HL-60 (cell line): ENCODE measurements at regions not wholly inside any gene's neighbourhood (a gene's known extent, or its start where the extent isn't known, plus 50 kb on each side); places are given as distances from the start of the nearest gene placed in this dataset.

ENCODE experiments used
- POLR2AphosphoS5 ChIP-seq: IDR thresholded peaks from 2 replicates; pipeline ENCODE4 v1.6.1; 2012; ENCODE audit warnings: low read depth
- SPI1 ChIP-seq: IDR thresholded peaks from 2 replicates; pipeline ENCODE4 v1.6.1; 2012; ENCODE audit warnings: low read depth, mild to moderate bottlenecking, borderline replicate concordance
- TF ChIP-seq, protein P1 (sequence below): IDR thresholded peaks from one replicate; pipeline ENCODE4 v1.5.1; 2011; ENCODE audit warnings: low read length, control low read depth, inconsistent platforms; ENCODE audit not compliant: insufficient read depth
- TF ChIP-seq, protein P2 (sequence below): IDR thresholded peaks from 2 replicates; pipeline ENCODE4 v1.6.1; 2012; ENCODE audit warnings: low read depth; ENCODE audit not compliant: insufficient replicate concordance

DNA sequence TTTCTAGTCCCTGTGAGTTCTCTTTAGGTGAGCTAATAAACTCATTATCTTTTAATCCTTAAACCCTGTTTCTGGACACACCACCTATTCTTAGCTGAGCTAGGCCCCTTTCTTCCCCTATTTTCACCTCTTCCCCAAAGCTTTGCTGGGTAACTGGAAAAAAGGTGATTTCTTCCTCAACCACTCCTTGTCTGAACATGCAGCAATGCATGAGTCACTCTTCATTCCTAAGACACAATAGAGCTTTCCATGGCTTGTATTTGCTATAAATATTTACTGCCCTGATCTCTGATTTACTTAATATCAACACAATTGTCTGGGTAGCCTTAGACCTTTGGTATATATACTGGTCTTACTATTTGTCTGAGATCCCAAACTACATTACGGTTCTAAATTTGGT, 370.9 kb downstream of the KLF5 start:
- TF ChIP-seq POLR2AphosphoS5, result no peak
- TF ChIP-seq SPI1, result no peak
- TF ChIP-seq, protein P1, sequence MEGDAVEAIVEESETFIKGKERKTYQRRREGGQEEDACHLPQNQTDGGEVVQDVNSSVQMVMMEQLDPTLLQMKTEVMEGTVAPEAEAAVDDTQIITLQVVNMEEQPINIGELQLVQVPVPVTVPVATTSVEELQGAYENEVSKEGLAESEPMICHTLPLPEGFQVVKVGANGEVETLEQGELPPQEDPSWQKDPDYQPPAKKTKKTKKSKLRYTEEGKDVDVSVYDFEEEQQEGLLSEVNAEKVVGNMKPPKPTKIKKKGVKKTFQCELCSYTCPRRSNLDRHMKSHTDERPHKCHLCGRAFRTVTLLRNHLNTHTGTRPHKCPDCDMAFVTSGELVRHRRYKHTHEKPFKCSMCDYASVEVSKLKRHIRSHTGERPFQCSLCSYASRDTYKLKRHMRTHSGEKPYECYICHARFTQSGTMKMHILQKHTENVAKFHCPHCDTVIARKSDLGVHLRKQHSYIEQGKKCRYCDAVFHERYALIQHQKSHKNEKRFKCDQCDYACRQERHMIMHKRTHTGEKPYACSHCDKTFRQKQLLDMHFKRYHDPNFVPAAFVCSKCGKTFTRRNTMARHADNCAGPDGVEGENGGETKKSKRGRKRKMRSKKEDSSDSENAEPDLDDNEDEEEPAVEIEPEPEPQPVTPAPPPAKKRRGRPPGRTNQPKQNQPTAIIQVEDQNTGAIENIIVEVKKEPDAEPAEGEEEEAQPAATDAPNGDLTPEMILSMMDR, result no peak
- TF ChIP-seq, protein P2, sequence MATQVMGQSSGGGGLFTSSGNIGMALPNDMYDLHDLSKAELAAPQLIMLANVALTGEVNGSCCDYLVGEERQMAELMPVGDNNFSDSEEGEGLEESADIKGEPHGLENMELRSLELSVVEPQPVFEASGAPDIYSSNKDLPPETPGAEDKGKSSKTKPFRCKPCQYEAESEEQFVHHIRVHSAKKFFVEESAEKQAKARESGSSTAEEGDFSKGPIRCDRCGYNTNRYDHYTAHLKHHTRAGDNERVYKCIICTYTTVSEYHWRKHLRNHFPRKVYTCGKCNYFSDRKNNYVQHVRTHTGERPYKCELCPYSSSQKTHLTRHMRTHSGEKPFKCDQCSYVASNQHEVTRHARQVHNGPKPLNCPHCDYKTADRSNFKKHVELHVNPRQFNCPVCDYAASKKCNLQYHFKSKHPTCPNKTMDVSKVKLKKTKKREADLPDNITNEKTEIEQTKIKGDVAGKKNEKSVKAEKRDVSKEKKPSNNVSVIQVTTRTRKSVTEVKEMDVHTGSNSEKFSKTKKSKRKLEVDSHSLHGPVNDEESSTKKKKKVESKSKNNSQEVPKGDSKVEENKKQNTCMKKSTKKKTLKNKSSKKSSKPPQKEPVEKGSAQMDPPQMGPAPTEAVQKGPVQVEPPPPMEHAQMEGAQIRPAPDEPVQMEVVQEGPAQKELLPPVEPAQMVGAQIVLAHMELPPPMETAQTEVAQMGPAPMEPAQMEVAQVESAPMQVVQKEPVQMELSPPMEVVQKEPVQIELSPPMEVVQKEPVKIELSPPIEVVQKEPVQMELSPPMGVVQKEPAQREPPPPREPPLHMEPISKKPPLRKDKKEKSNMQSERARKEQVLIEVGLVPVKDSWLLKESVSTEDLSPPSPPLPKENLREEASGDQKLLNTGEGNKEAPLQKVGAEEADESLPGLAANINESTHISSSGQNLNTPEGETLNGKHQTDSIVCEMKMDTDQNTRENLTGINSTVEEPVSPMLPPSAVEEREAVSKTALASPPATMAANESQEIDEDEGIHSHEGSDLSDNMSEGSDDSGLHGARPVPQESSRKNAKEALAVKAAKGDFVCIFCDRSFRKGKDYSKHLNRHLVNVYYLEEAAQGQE, result no peak
